Gastrocnemius medialis (tissue), 4 donors: ENCODE measurements at regions not wholly inside any gene's neighbourhood (a gene's known extent, or its start where the extent isn't known, plus 50 kb on each side); places are given as distances from the start of the nearest gene placed in this dataset.

Experiments
- POLR2A ChIP-seq, 2 donors: fragments of 450-650 bp; IDR thresholded peaks; one replicate each; pipeline ENCODE4 v1.6.1; 2017; ENCODE audit warnings: antibody characterized with exemption in 2 of 2, mild to moderate bottlenecking in 2 of 2, moderate library complexity in 2 of 2
- TF ChIP-seq, protein P1 (sequence below), 5 experiments: fragments of 450-650 bp in 3 of 5; fragments of 200-600 bp in 2 of 5; sonication (generic) in 2 of 5; IDR thresholded peaks in 4 of 5; conservative IDR thresholded peaks in 1 of 5; 1 replicate in 4 of 5; 2 replicates in 1 of 5; pipeline ENCODE4 v1.5.1; 2016 to 2019; ENCODE audit warnings: antibody characterized with exemption in 5 of 5, mild to moderate bottlenecking in 3 of 5, moderate library complexity in 3 of 5

DNA sequence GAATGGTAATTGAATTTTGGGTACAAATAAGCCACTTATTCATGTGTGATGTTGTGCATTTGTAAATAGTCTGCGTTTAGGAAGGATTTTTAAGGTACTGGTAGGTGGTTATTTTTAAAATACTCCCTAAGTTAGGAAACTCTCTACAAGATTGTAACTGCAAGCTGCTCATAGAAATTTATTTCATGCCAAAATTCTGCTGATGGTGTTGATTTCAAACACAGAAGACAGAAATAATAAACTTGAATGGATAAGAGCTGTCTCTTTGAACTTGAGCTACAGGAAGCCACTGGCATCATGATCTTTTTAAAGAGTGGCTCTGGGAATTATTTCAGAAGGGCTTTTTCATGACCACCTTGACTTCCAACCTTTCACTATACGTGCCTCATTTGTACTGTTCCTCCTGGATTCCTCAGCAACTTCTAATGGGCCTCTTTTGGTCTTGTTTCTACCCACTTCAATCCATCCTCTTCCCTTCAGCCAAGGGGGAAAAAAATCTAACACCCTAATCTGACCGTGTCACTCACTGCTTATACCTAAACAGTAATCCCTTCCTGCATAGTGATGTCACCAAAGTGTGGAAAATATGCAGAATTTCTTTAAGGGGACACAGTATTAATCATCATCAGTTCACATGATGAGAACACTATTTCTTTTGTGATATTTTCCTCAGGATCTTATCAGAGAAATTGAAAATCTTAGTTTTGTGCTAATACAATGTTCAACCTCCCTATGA lies 113.6 kb downstream of the PFDN4 start:
- TF ChIP-seq, protein P1, sequence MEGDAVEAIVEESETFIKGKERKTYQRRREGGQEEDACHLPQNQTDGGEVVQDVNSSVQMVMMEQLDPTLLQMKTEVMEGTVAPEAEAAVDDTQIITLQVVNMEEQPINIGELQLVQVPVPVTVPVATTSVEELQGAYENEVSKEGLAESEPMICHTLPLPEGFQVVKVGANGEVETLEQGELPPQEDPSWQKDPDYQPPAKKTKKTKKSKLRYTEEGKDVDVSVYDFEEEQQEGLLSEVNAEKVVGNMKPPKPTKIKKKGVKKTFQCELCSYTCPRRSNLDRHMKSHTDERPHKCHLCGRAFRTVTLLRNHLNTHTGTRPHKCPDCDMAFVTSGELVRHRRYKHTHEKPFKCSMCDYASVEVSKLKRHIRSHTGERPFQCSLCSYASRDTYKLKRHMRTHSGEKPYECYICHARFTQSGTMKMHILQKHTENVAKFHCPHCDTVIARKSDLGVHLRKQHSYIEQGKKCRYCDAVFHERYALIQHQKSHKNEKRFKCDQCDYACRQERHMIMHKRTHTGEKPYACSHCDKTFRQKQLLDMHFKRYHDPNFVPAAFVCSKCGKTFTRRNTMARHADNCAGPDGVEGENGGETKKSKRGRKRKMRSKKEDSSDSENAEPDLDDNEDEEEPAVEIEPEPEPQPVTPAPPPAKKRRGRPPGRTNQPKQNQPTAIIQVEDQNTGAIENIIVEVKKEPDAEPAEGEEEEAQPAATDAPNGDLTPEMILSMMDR (IDR thresholded peaks at IDR 0.05 in 4 of 5, conservative IDR thresholded peaks at IDR 0.05 in 1 of 5) = no peak
- TF ChIP-seq POLR2A (IDR thresholded peaks at IDR 0.05) = no peak
